ENCODE measurements at regions not wholly inside any gene's neighbourhood (a gene's known extent, or its start where the extent isn't known, plus 50 kb on each side); places are given as distances from the start of the nearest gene placed in this dataset.

- H3K9me1 ChIP-seq (replicated peaks; ENCODE audit: control insufficient read depth, extremely low read depth, insufficient read depth, low read length), result no peaks in the 10 kb centered on the region
- FAIRE-seq, result no peak
- H4K20me1 ChIP-seq (replicated peaks; ENCODE audit: control insufficient read depth, extremely low read depth, insufficient read depth, low read length), result no peaks in the 10 kb centered on the region
- no peak for DNase-seq (ENCODE audit: low read depth, low spot score)
- no peak overlapping the region for H3K27ac ChIP-seq (ENCODE audit: insufficient read depth, low read depth, low read length)
- POLR2A ChIA-PET, result no interaction called here
- no peak for TF ChIP-seq JUN (IDR thresholded peaks at IDR 0.05; ENCODE audit: borderline replicate concordance, insufficient read depth, insufficient read length, low read depth)
- no peak for TF ChIP-seq POLR2AphosphoS5 (IDR thresholded peaks at IDR 0.05; ENCODE audit: insufficient read depth, low read depth, low read length)
- TF ChIP-seq CTCF (IDR thresholded peaks at IDR 0.05; ENCODE audit: extremely low read depth in 1 of 2, insufficient read depth in 1 of 2, low read depth in 1 of 2, low read length in 2 of 2), result no peak
- no peak for TF ChIP-seq EZH2 (IDR thresholded peaks at IDR 0.05; ENCODE audit: borderline replicate concordance, low read depth, low read length, severe bottlenecking)
- TF ChIP-seq FOS (IDR thresholded peaks at IDR 0.05; ENCODE audit: borderline replicate concordance, insufficient read depth, low read length), result no peak
- TF ChIP-seq MAX (IDR thresholded peaks at IDR 0.05; ENCODE audit: insufficient read depth, insufficient read length), result no peak
- no peak for TF ChIP-seq POLR2A (IDR thresholded peaks at IDR 0.05; ENCODE audit: low read depth, low read length)
- no peak for TF ChIP-seq MYC (IDR thresholded peaks at IDR 0.05; ENCODE audit: low read depth, low read length)
- TF ChIP-seq GATA2 (IDR thresholded peaks at IDR 0.05; ENCODE audit: insufficient read depth, insufficient read length, low read depth, low read length), result no peak
- no peak overlapping the region for H3K4me2 ChIP-seq (ENCODE audit: insufficient read depth, low read length)
- H3K4me1 ChIP-seq (ENCODE audit: control insufficient read depth, extremely low read depth, insufficient read depth, low read length), result no peaks in the 10 kb centered on the region
- no peak overlapping the region for H3K9ac ChIP-seq (replicated peaks; ENCODE audit: extremely low read depth, insufficient read depth, low read length)
- intact Hi-C loops (cut with micrococcal nuclease) (no loop called here), dilution Hi-C loops (cut with MboI; ENCODE audit: extremely low pct_ligation_motif_present, low sequenced_read_pairs) (no loop called here)
- H3K4me3 ChIP-seq (replicated peaks in 1 of 3; ENCODE audit: insufficient read depth in 1 of 3, low read depth in 1 of 3, low read length in 3 of 3), result no peak overlapping the region
- CTCF ChIA-PET, result no interaction called here
- no TSS peak for BruUV-seq (replicated peaks)
- H3K36me3 ChIP-seq (ENCODE audit: control insufficient read depth in 2 of 2, extremely low read depth in 1 of 2, insufficient read depth in 2 of 2, low read length in 2 of 2), result no peaks in the 10 kb centered on the region
- H3K27me3 ChIP-seq (ENCODE audit: control insufficient read depth in 2 of 2, insufficient read depth in 2 of 2, low read length in 2 of 2), result no peaks in the 10 kb centered on the region
- no peaks in the 10 kb centered on the region for H3K9me3 ChIP-seq (replicated peaks; ENCODE audit: control insufficient read depth, insufficient read depth, low read length)
- no peak overlapping the region for H2AFZ ChIP-seq (ENCODE audit: low read depth, low read length)
- no peaks in the 10 kb centered on the region for H3K79me2 ChIP-seq (ENCODE audit: control insufficient read depth, insufficient read depth, low read length)
Measured at GRCh38 chr12:90084018-90084417, 375.4 kb upstream of the ATP2B1 start.
